GM12864 (cell line): ENCODE measurements at regions not wholly inside any gene's neighbourhood (a gene's known extent, or its start where the extent isn't known, plus 50 kb on each side); places are given as distances from the start of the nearest gene placed in this dataset.

Experiments
- DNase-seq: peaks from one replicate; pipeline ENCODE4 v3.0.0-alpha.2; 2011; ENCODE audit warnings: low read depth
- H3K4me3 ChIP-seq: 2 replicates; pipeline ENCODE4 v1.5.1; 2011; ENCODE audit warnings: mild to moderate bottlenecking, low read depth, low read length, control low read depth
- TF ChIP-seq, protein P1 (sequence below): IDR thresholded peaks from 2 replicates; pipeline ENCODE4 v1.5.1; 2011; ENCODE audit warnings: low read depth, mild to moderate bottlenecking, moderate library complexity, low read length, control low read depth, inconsistent platforms; ENCODE audit errors: missing control alignments

DNA sequence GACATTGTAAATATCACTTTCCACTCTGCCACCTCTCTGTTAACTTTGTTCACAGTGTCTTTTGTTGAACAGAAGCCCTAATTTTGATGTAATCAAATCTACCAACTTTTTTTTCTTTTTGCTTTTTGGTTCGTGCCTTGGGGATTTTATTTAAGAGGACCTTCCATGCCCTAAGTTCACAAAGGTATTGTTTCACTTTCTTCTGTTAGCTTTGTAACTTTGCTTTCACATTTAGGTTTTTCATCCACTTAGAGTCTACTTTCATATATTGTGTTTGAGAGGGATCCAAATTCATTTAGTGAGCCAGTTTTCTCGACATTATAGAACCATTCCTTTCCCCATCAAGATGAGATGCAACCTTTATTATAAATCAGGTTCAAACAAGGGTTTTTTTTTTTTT, 275.7 kb upstream of the CRY1 start:
- TF ChIP-seq, protein P1, sequence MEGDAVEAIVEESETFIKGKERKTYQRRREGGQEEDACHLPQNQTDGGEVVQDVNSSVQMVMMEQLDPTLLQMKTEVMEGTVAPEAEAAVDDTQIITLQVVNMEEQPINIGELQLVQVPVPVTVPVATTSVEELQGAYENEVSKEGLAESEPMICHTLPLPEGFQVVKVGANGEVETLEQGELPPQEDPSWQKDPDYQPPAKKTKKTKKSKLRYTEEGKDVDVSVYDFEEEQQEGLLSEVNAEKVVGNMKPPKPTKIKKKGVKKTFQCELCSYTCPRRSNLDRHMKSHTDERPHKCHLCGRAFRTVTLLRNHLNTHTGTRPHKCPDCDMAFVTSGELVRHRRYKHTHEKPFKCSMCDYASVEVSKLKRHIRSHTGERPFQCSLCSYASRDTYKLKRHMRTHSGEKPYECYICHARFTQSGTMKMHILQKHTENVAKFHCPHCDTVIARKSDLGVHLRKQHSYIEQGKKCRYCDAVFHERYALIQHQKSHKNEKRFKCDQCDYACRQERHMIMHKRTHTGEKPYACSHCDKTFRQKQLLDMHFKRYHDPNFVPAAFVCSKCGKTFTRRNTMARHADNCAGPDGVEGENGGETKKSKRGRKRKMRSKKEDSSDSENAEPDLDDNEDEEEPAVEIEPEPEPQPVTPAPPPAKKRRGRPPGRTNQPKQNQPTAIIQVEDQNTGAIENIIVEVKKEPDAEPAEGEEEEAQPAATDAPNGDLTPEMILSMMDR: no peak
- DNase-seq: no peak
- no peak overlapping the region for H3K4me3 ChIP-seq

DNA sequence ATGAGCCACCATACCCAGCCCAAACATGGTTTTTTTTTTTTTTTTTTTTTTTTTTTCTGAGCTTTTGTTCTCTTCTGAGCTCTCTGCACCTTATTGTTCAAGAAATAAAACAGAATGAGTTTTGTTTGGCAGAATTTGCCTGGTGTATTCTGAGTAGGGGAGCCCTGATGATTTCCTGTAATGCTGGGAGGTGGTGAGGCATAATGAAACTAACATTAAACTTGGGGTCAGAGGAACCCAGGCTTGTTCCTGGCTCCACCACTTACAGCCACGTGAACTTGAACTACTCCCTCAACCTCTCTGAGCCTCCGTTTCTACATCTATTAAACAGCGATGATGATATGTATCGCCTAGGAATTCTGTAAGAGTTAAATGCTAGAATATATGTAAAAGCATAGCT, 276.3 kb upstream of the CRY1 start:
- DNase-seq: no peak
- TF ChIP-seq, protein P1: no peak

DNA sequence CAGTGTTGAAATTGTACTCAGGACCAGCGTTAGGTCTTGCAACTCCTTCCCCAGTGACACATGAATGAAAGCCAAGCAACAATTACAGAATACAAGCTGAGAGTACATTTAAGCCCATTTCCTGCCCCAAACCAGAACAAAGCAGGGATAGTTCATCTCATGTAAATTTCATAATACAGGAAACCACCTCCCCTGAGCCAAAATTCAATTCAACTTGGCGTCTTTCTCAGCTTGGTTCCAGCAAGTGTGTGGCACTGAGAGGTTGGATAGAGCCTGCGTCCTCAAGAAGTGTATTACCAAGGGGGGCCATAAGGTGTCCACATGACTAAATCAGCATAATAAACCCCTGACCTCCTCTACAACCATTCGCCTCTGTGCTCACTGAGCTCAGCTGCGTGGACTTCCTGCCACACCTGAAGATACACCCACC, 278.9 kb upstream of the CRY1 start:
- no peak overlapping the region for H3K4me3 ChIP-seq
- TF ChIP-seq, protein P1: no peak
- no peak for DNase-seq

More for the DNA sequence above, 276.3 kb upstream of the CRY1 start:
- no peak overlapping the region for H3K4me3 ChIP-seq

DNA sequence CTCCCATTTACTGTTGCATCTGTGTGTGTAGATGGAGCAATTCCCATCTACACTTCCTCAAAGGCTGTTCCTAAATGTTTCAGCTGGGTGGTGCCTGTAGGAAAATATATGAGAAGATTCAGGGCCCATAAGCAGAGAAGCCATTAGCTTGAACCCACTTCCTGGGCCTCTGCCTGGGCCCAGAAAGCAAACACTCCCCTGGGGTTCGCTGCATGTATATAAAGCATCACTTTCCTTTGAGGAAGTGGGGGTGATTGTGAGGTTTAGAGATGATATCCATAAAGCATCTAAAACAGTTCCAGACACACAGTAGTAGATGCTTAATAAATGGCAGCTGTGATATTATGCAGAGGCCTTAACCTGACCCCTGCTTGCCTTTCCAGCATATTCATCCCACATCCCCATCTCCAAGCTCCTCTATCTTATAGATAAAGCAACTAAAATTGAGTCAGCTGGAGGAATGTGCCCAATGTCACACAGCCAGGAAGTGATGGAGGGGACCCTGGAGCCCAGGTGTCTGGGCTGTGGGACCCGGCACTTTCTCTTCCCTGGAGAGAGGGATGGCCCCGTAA, 280.0 kb upstream of the CRY1 start:
- TF ChIP-seq, protein P1: no peak
- no peak for DNase-seq
- H3K4me3 ChIP-seq: no peak overlapping the region

DNA sequence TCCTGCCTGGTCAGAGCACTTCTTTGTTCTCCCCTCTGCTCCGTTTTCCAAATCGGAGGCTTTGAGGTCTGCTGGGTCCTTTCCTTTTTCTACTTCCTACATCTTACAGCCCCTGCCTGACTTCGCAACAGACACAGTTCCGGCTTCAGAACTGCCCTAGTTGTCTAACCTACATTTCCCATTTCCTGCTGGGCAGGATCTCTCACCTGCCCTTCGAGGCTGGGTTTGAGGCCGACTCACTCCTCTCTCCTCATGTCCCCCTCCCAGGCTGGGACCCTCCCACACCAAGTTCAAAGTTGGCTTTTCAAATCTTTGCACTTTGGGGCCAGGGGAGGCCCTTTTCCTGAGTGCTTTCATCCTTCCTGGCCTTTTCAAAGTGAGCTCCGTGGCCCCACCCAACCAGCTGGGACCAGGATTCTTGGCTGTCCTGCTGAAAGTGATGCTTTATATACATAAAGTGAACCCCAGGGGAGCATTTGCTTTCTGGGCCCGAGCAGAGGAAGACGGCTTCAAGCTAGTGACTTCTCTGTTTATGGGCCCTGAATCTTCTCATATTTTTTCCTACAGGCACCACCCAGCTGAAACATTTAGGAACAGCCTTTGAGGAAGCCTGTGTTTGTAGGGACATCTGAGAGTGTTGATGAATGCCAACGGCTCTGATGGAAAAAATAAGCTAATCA, 281.0 kb upstream of the CRY1 start:
- no peak overlapping the region for H3K4me3 ChIP-seq
- no peak for DNase-seq
- TF ChIP-seq, protein P1: no peak

DNA sequence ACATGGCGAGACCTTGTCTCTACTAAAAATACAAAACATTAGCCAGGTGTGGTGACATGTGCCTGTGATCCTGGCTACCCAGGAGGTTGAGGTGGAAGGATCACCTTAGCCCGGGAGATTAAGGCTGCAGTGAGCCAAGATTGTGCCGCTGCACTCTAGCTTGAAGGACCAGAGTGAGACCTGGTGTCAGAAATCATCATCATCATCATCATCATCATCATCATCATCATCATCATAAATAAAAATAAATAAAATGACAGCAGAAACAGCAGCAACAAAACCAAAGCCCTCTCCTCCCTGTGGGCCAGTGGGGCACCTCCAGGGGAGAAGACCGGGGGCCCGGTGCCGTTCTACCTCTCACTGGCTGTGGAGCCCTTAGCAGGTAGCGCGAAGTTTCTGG, 281.9 kb upstream of the CRY1 start:
- no peak for DNase-seq
- no peak overlapping the region for H3K4me3 ChIP-seq
- TF ChIP-seq, protein P1: no peak
